ENCODE measurements at regions not wholly inside any gene's neighbourhood (a gene's known extent, or its start where the extent isn't known, plus 50 kb on each side); places are given as distances from the start of the nearest gene placed in this dataset.
"Not testable (repeated sequence)": the region's sequence is repeated elsewhere in the genome, so short reads cannot be mapped to it uniquely, and the experiment has no call there.

DNA sequence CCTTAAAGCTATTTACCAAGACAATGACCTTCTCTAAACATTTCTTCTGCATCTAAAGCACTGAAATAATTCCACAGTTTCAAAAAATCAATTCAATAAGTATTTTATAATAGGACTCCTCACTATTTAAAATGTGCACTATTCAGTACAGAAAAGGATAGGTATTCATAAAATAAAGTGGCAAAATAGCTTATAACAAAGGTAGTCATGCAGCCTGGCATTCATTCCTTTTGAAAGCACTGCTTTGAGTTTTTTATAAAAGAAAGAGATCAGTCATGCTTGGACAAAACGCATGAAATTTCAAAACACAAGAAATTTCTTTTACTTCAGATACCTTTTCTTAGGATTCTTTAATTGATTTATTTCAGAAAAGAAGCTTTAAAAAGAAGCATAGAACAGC lies 689.7 kb upstream of the PHF14 start:
- DNase-seq (ENCODE audit: low read depth): no peak

GRCh38 chr7:10299384-10299783 lies 674.3 kb upstream of the PHF14 start:
- DNase-seq (ENCODE audit: low read depth): no peak

DNA sequence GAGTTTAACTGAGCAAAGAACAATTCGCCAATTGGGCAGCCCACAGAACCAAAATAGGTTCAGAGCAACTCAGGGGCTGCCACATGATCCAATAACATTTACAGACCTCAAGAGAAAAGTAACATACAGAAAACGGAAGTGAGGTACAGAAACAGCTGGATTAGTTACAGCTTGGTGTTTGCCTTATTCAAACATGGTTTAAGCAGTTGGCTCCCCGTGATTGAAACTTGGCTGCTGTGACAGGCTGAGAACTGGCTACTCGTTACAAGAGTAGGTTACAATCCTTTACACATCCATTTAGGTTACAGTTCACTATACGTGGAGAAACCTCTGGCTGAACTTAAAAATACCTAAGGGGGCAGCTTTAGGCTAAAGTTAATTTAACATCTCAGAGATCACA lies 673.1 kb upstream of the PHF14 start:
- DNase-seq (ENCODE audit: low read depth): no peak

GRCh38 chr7:10308276-10308675 lies 665.4 kb upstream of the PHF14 start:
- DNase-seq (ENCODE audit: low read depth): no peak

DNA sequence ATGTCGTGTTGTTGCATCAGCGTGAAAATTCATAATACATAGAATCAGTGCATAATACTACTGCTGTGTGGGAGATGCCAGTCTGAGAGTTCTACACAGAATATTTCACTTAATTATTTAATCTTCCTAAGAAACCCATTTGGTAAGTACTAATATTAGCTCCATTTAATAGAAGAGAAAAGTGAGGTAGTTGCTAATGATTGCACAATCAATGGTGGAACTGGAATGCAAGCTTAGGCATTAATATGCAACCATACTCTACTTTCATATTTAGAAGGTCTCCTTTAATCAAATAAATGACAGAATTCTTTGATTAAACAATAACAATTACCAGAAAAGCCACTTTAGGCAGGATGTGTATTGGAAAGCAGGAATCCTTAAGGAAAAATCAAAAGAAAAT lies 660.7 kb upstream of the PHF14 start:
- no peak for DNase-seq (ENCODE audit: low read depth)

GRCh38 chr7:10315881-10316280 lies 657.8 kb upstream of the PHF14 start:
- DNase-seq (ENCODE audit: low read depth): no peak

DNA sequence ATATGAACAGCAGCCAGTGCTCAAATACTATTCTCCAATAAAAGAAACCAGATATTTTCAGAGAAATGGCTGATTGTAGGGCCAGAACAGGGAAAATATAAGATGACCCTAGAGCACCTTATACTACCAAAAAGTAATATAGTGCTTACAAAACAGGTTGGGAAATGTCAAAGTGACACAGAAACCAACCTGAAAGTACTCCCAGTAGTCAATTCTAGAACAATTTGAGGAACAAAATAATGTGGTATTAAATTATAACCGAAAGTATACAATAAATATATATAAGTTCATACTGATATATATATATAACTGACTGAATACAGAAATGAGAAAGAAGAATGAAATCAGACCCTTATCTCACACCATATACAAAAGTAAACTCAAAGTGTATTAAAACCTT lies 657.2 kb upstream of the PHF14 start:
- DNase-seq (ENCODE audit: low read depth): no peak

- no peak for DNase-seq (ENCODE audit: low read depth)
Measured at GRCh38 chr7:10325395-10325794, 648.3 kb upstream of the PHF14 start.

DNA sequence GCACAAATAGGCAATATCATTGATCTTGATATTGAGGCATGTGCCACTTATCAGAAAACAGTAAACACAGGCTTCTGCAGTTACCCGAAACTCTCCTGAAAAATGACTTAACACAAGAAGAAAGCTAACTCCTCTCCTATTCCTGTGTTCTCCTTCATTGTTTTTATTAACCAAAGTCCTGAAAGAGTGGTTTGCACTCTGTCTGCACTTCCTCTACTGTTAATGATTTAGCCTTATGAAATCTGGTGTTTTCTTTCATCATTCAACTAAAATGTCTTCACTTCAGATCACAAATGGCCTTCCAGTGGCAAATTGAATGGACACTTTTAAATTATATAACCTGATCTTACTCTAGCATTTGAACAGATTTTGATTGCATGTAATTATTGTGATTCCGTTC lies 630.6 kb upstream of the PHF14 start:
- no peak for DNase-seq (ENCODE audit: low read depth)

DNA sequence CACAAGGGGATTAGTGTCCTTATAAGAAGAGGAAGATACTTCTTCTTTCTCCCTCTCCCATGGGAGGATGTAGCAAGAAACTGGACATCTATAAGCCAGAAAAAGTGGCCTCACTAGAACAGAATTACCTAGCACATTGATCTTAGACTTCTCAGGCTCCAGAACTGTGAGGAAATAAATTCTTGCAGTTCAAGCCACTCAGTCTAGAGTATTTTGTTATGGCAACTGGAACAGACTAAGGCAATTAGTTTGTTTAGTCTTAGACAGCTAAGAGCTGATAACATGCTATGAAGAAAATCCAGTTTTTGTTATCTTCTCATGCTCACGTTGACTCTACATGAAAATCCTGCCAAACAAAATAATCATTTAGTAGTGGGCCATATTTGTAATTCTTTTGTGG lies 627.6 kb upstream of the PHF14 start:
- DNase-seq (ENCODE audit: low read depth): no peak

DNA sequence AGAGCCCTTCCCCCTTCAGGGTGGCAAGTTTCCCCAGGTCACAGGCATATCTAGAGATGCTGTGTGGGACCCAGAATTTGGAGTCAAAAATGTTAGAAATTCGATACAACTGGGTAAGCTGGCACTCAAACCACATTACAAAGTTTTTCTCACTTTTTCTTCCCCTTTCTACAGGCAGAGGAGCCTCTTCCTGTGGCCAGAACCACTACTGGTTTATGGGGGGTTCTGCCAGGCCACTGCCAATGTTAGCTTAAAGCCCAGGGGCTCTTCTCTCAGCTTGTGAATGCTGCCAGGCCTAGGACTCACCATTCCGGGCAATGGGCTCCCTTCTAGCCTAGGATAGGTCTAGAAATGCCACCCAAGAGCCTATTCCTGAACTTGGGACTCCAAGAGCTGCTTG lies 617.9 kb upstream of the PHF14 start:
- no peak for DNase-seq (ENCODE audit: low read depth)

DNA sequence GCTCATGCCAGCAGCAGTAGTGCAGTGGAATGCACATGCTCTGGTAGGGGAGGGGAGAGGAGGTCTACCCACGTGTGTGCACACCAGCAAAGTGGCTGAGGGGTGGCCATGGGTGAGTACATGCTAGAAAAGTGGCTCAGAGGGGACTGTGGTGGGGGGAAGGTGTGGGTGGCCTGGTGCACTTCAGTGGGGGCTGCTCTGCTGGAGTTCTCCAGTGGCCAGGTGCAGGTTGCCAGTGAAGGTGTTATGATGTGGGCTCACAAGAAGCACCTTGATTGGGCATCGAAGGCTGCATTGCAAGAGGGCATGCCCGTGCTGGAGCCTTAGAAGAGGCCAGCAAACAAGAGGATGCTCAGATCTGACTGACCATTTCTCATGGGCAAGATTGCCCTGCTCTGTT lies 613.6 kb upstream of the PHF14 start:
- DNase-seq (ENCODE audit: low read depth): no peak

- DNase-seq (ENCODE audit: low read depth): no peak
Measured at GRCh38 chr7:10401793-10402192, 571.9 kb upstream of the PHF14 start.

- DNase-seq (ENCODE audit: low read depth): peak; percentile 3
Measured at GRCh38 chr7:10412422-10413019, 561.2 kb upstream of the PHF14 start.

DNA sequence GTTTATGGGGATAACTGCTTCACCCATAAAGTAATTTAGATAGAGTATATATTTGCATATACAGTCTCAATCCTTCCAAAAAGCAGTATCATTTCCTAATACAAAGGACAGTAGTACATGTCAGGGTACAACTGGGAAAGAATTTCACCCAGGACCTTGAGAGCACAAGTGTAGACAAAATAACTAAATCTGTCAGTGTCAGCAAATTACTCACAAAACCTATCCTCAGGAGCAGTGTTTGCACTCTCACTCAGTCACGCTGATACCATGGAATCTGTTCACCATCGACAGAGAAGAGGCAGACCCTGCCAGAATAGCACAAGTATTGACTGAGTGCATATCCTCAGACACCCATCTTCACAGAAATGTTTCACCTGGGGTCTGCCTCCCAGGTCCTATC lies 554.7 kb upstream of the PHF14 start:
- no peak for DNase-seq (ENCODE audit: low read depth)

DNA sequence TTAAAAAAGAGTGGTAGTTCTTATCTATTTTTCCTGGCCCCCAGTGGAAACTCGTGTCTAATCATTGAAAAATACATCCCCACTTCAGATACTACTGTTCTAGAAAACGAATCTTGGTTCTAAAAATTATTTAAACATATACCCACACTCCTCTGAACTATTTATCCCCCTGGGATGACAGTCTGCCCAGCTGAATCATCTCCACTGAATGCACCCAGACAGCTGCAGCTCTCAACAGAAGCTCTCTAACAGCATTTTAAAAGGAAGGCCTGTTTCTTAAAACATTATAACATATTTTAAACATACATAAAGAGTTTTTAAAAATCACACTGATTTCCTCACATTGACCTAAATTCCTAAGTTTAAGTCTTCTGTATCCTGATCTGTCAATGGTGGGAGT lies 544.6 kb upstream of the PHF14 start:
- DNase-seq (ENCODE audit: low read depth): no peak

GRCh38 chr7:10429511-10429910 lies 544.2 kb upstream of the PHF14 start:
- no peak for DNase-seq (ENCODE audit: low read depth)

- DNase-seq (ENCODE audit: low read depth): no peak
Measured at GRCh38 chr7:10436302-10436701, 537.4 kb upstream of the PHF14 start.

DNA sequence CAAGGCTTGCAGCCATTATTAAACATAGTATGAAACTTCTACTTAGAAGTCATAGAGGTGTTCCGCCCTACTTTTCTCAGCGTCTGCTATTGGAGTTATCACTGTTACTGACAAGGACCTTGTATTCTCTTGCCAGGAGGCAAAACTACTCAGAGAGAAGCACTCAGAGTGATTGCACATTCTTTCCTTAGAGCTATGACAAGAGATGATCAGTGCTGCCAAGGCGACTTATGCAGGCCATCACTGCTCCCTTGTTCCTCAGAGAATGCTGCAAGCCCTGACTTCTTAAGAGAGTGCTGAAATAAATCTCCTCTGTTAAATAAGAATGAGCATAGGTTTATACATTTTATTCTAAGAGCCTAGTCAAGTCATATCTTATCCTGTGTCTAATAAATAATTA lies 534.6 kb upstream of the PHF14 start:
- DNase-seq (ENCODE audit: low read depth): no peak

- DNase-seq (ENCODE audit: low read depth): no peak
Measured at GRCh38 chr7:10455936-10456335, 517.7 kb upstream of the PHF14 start.

DNA sequence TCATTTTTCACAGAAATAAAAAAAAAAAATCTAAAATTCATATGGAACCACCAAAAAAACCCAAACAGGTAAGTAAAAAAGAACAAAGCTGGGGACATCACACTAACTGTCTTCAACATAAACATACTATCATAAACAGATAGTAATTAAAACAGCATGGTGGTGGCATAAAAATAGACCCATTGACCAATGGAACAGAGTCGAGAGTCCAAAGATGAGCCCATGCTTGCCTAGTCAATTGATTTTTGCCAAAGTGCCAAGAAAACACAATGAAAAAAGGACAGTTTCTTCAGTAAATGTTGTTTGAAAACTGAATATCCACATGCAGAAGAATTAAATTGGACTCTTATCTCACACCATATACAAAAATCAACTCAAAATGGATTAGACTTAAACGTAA lies 513.2 kb upstream of the PHF14 start:
- DNase-seq (ENCODE audit: low read depth): no peak

- no peak for DNase-seq (ENCODE audit: low read depth)
Measured at GRCh38 chr7:10463701-10464100, 510.0 kb upstream of the PHF14 start.

GRCh38 chr7:10465536-10465935 lies 508.1 kb upstream of the PHF14 start:
- DNase-seq (ENCODE audit: low read depth): not testable (repeated sequence)

- DNase-seq (ENCODE audit: low read depth): no peak
Measured at GRCh38 chr7:10468908-10469307, 504.8 kb upstream of the PHF14 start.

GRCh38 chr7:10469476-10469875 lies 504.2 kb upstream of the PHF14 start:
- DNase-seq (ENCODE audit: low read depth): no peak
